AG08395 (cell line): ENCODE measurements at regions not wholly inside any gene's neighbourhood (a gene's known extent, or its start where the extent isn't known, plus 50 kb on each side); places are given as distances from the start of the nearest gene placed in this dataset.
"Not testable (repeated sequence)": the region's sequence is repeated elsewhere in the genome, so short reads cannot be mapped to it uniquely, and the experiment has no call there.

ENCODE experiments used
- DNase-seq: peaks from one replicate; pipeline ENCODE4 v3.0.0; 2012; ENCODE audit warnings: mixed read lengths, low spot score

GRCh38 chrX:16320765-16321355 is 153.6 kb downstream of the MAGEB17 start:
- peak; percentile 24 for DNase-seq

GRCh38 chrX:16333453-16333852 is 166.2 kb downstream of the MAGEB17 start:
- no peak for DNase-seq

GRCh38 chrX:16335181-16335580 is 167.9 kb downstream of the MAGEB17 start:
- DNase-seq = no peak

GRCh38 chrX:16347968-16348670 is 180.8 kb downstream of the MAGEB17 start:
- no peak for DNase-seq

- DNase-seq = no peak
Observed at GRCh38 chrX:16357902-16358301, 190.6 kb downstream of the MAGEB17 start.

- DNase-seq = not testable (repeated sequence)
Observed at GRCh38 chrX:16360056-16360455, 192.8 kb downstream of the MAGEB17 start.

GRCh38 chrX:16368696-16369095 is 201.4 kb downstream of the MAGEB17 start:
- DNase-seq = no peak

- DNase-seq = no peak
Observed at GRCh38 chrX:16376056-16376455, 208.8 kb downstream of the MAGEB17 start.

- DNase-seq = no peak
Observed at GRCh38 chrX:16386126-16386525, 218.8 kb downstream of the MAGEB17 start.

GRCh38 chrX:16392597-16392996 is 225.3 kb downstream of the MAGEB17 start:
- no peak for DNase-seq

GRCh38 chrX:16394290-16394689 is 227.0 kb downstream of the MAGEB17 start:
- DNase-seq = no peak

GRCh38 chrX:16403808-16404207 is 236.5 kb downstream of the MAGEB17 start:
- DNase-seq = no peak

- DNase-seq = no peak
Observed at GRCh38 chrX:16416588-16416987, 233.4 kb upstream of the S100G start.

GRCh38 chrX:16418650-16419049 is 231.3 kb upstream of the S100G start:
- no peak for DNase-seq

- DNase-seq = no peak
Observed at GRCh38 chrX:16427668-16428067, 222.3 kb upstream of the S100G start.

- DNase-seq = peak; percentile 36
Observed at GRCh38 chrX:16429406-16429805, 220.6 kb upstream of the S100G start.

GRCh38 chrX:16431266-16431665 is 218.7 kb upstream of the S100G start:
- no peak for DNase-seq

GRCh38 chrX:16433021-16433420 is 216.9 kb upstream of the S100G start:
- DNase-seq = no peak

GRCh38 chrX:16435399-16435986 is 214.5 kb upstream of the S100G start:
- DNase-seq = no peak

GRCh38 chrX:16436348-16437188 is 213.4 kb upstream of the S100G start:
- peak; percentile 72 for DNase-seq

- DNase-seq = no peak
Observed at GRCh38 chrX:16440446-16440845, 209.5 kb upstream of the S100G start.

GRCh38 chrX:16444353-16444752 is 205.6 kb upstream of the S100G start:
- no peak for DNase-seq
